SK-N-SH (cell line): ENCODE measurements at regions not wholly inside any gene's neighbourhood (a gene's known extent, or its start where the extent isn't known, plus 50 kb on each side); places are given as distances from the start of the nearest gene placed in this dataset.

Source experiments
- CTCF ChIA-PET: fragments of 300-600, 350-600 bp; formaldehyde crosslinking; extraction: SDS; loops from one replicate; lab custom pipeline; 2021; lab: Yijun Ruan, JAX
- POLR2A ChIA-PET: fragments of 350-600 bp; sonication (Branson Sonifier 250); formaldehyde crosslinking; extraction: SDS; loops from one replicate; lab custom pipeline; 2020; ENCODE audit warnings: antibody characterized with exemption, inconsistent platforms; lab: Yijun Ruan, JAX
- DNase-seq: peaks from one replicate; pipeline ENCODE4 v3.0.0; 2012
- H2AFZ ChIP-seq: fragments of 200-600 bp; sonication (generic); 2 replicates; pipeline ENCODE4 v1.8.1; 2016; ENCODE audit warnings: antibody characterized with exemption, mild to moderate bottlenecking, low read depth
- H3F3A ChIP-seq: fragments of 200-600 bp; sonication (generic); replicated peaks from 2 replicates; pipeline ENCODE3; 2016; ENCODE audit warnings: antibody characterized with exemption, mild to moderate bottlenecking; ENCODE audit not compliant: insufficient read depth
- H3K27ac ChIP-seq, 2 experiments: fragments of 200-500 bp in 1 of 2; fragments of 200-600 bp in 1 of 2; sonication (Bioruptor generic) in 1 of 2; sonication (generic), shearing (Covaris generic) in 1 of 2; 2 replicates each; pipeline versions ENCODE4 v1.5.1 to v1.6.1; 2014 to 2016; ENCODE audit warnings: low read depth in 2 of 2, inconsistent platforms in 1 of 2, low read length in 1 of 2, mild to moderate bottlenecking in 1 of 2, mixed read lengths in 1 of 2
- H3K27me3 ChIP-seq: fragments of 200-600 bp; sonication (generic), shearing (Covaris generic); 2 replicates; pipeline ENCODE4 v1.6.1; 2016; ENCODE audit warnings: mixed run types; ENCODE audit not compliant: insufficient read depth
- H3K36me3 ChIP-seq, 2 experiments: fragments of 200-500 bp in 1 of 2; fragments of 200-600 bp in 1 of 2; sonication (Bioruptor generic) in 1 of 2; sonication (generic) in 1 of 2; replicated peaks in 1 of 2; 2 replicates each; pipeline versions ENCODE3 to v1.5.1; 2014 to 2016; ENCODE audit warnings: low read length in 1 of 2, mild to moderate bottlenecking in 1 of 2; ENCODE audit not compliant: insufficient read depth in 2 of 2, control insufficient read depth in 1 of 2
- H3K4me1 ChIP-seq, 2 experiments: fragments of 200-500 bp in 1 of 2; fragments of 200-600 bp in 1 of 2; sonication (Bioruptor generic) in 1 of 2; sonication (generic), shearing (Covaris generic) in 1 of 2; 2 replicates each; pipeline versions ENCODE4 v1.5.1 to v1.6.1; 2014 to 2016; ENCODE audit warnings: low read depth in 1 of 2, low read length in 1 of 2, mixed run types in 1 of 2; ENCODE audit not compliant: insufficient read depth in 2 of 2, control insufficient read depth in 1 of 2
- H3K4me2 ChIP-seq: fragments of 200-600 bp; sonication (generic), shearing (Covaris generic); 2 replicates; pipeline ENCODE4 v1.6.1; 2017; ENCODE audit warnings: mixed run types
- H3K4me3 ChIP-seq, 2 experiments: fragments of 200-500 bp in 1 of 2; fragments of 200-600 bp in 1 of 2; sonication (Bioruptor generic) in 1 of 2; sonication (generic), shearing (Covaris generic) in 1 of 2; 2 replicates each; pipeline versions ENCODE4 v1.5.1 to v1.8.1; 2014 to 2016; ENCODE audit warnings: low read depth in 2 of 2, inconsistent platforms in 1 of 2, low read length in 1 of 2, mild to moderate bottlenecking in 1 of 2, mixed read lengths in 1 of 2, moderate library complexity in 1 of 2
- H3K79me2 ChIP-seq: fragments of 200-600 bp; sonication (generic); 2 replicates; pipeline ENCODE4 v1.8.1; 2017; ENCODE audit warnings: mild to moderate bottlenecking; ENCODE audit not compliant: insufficient read depth
- H3K9ac ChIP-seq: fragments of 200-600 bp; sonication (generic); 2 replicates; pipeline ENCODE4 v1.6.1; 2017; ENCODE audit warnings: mixed run types
- H3K9me2 ChIP-seq: fragments of 200-600 bp; sonication (generic); 2 replicates; pipeline ENCODE4 v1.6.1; 2017; ENCODE audit warnings: mixed run types
- H3K9me3 ChIP-seq: fragments of 200-600 bp; sonication (generic); 2 replicates; pipeline ENCODE4 v1.6.1; 2017; ENCODE audit warnings: mixed run types, mild to moderate bottlenecking, moderate library complexity
- H4K20me1 ChIP-seq: fragments of 200-600 bp; sonication (generic); 2 replicates; pipeline ENCODE4 v1.6.1; 2017; ENCODE audit warnings: mild to moderate bottlenecking, mixed run types; ENCODE audit not compliant: insufficient read depth
- ELF1 ChIP-seq: IDR thresholded peaks from 2 replicates; pipeline ENCODE4 v1.4.0; 2012
- EZH2phosphoT487 ChIP-seq: fragments of 200-600 bp; sonication (generic); IDR thresholded peaks from 2 replicates; pipeline ENCODE4 v1.6.1; 2017; ENCODE audit warnings: low read depth, mixed run types, mild to moderate bottlenecking, antibody characterized with exemption, moderate library complexity, borderline replicate concordance
- FOXJ3 ChIP-seq: sonication (generic); formaldehyde crosslinking; IDR thresholded peaks from 2 replicates; pipeline ENCODE4 v1.5.1; 2020; ENCODE audit warnings: mild to moderate bottlenecking, missing genetic modification reagents
- GABPA ChIP-seq: IDR thresholded peaks from 2 replicates; pipeline ENCODE4 v1.4.0; 2012; ENCODE audit warnings: low read depth, mild to moderate bottlenecking
- GATA2 ChIP-seq: sonication (generic); formaldehyde crosslinking; IDR thresholded peaks from 2 replicates; pipeline ENCODE4 v1.5.0; 2020; ENCODE audit warnings: mild to moderate bottlenecking, missing genetic modification reagents
- JUND ChIP-seq: IDR thresholded peaks from 2 replicates; pipeline ENCODE4 v1.4.0; 2012
- MXI1 ChIP-seq: IDR thresholded peaks from 2 replicates; pipeline ENCODE4 v1.6.1; 2012; ENCODE audit warnings: mild to moderate bottlenecking, low read depth, low read length, improper control_type of control experiment
- NRF1 ChIP-seq: IDR thresholded peaks from 2 replicates; pipeline ENCODE4 v1.6.1; 2012; ENCODE audit warnings: low read depth, mild to moderate bottlenecking, low read length
- POLR2AphosphoS5 ChIP-seq: IDR thresholded peaks from 2 replicates; pipeline ENCODE4 v1.6.1; 2012; ENCODE audit warnings: low read depth, low read length
- RAD21 ChIP-seq: IDR thresholded peaks from 2 replicates; pipeline ENCODE4 v1.6.1; 2012; ENCODE audit warnings: mild to moderate bottlenecking, low read length
- RFX5 ChIP-seq: IDR thresholded peaks from 2 replicates; pipeline ENCODE4 v1.6.1; 2012; ENCODE audit warnings: mild to moderate bottlenecking, improper control_type of control experiment, low read length
- RXRA ChIP-seq: IDR thresholded peaks from 2 replicates; pipeline ENCODE4 v1.4.0; 2012; ENCODE audit warnings: low read depth, mild to moderate bottlenecking, borderline replicate concordance
- SMC3 ChIP-seq: IDR thresholded peaks from 2 replicates; pipeline ENCODE4 v1.6.1; 2012; ENCODE audit warnings: low read depth, low read length, improper control_type of control experiment
- TEAD4 ChIP-seq: IDR thresholded peaks from 2 replicates; pipeline ENCODE4 v1.4.0; 2012; ENCODE audit warnings: mild to moderate bottlenecking, borderline replicate concordance; ENCODE audit not compliant: insufficient read depth
- YY1 ChIP-seq: IDR thresholded peaks from 2 replicates; pipeline ENCODE4 v1.4.0; 2012; ENCODE audit warnings: low read depth, mild to moderate bottlenecking
- WGBS: methylation state at CpG from one replicate; pipeline ENCODE4 v1.1.6; 2017; ENCODE audit warnings: low lambda C conversion rate; 5-methylcytosine and 5-hydroxymethylcytosine counted together
- TF ChIP-seq, protein P1 (sequence below): IDR thresholded peaks from 2 replicates; pipeline ENCODE4 v1.4.0; 2012; ENCODE audit warnings: low read depth, borderline replicate concordance
- TF ChIP-seq, protein P2 (sequence below): IDR thresholded peaks from 2 replicates; pipeline ENCODE4; 2012
- TF ChIP-seq, protein P3 (sequence below): fragments of 150-350 bp; IDR thresholded peaks from 2 replicates; pipeline ENCODE4 v1.6.1; 2016; ENCODE audit warnings: mild to moderate bottlenecking, low read depth, low read length
- TF ChIP-seq, protein P4 (sequence below): IDR thresholded peaks from 2 replicates; pipeline ENCODE4 v1.6.1; 2012; ENCODE audit warnings: mild to moderate bottlenecking, low read depth, low read length, moderate library complexity

DNA sequence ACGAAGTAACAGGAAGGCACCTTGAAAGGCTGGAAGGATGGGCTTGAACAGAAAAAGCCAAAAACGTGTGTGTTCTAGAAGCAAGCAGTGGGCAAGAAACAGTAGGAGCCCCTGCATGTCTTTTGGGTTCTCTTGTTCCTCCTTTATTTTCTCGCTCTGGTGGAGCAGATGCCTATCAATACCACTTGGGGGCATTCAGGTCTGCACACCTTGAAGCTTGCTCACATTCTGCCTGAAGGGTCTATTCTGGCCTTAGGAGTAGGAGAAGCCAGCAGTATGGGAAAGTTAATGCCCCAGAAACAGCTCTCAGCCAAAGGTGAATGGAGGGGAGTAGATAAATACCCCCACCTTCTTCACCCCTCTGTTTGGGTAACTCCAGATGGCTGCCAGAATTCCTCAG is 204.5 kb downstream of the TXNL1 start:
- Histone ChIP-seq H3K4me1 (no peaks in the 10 kb centered on the region), H3K9ac (no peak overlapping the region), H3K4me3 (no peak overlapping the region), H3K27me3 (no peaks in the 10 kb centered on the region), H3K9me2 (no peaks in the 10 kb centered on the region), H3K36me3 (no peaks in the 10 kb centered on the region), H3K79me2 (no peaks in the 10 kb centered on the region), H3K4me2 (no peak overlapping the region), H3F3A (no peaks in the 10 kb centered on the region), H2AFZ (no peak overlapping the region), H4K20me1 (no peaks in the 10 kb centered on the region), H3K27ac (no peak overlapping the region), H3K9me3 (no peaks in the 10 kb centered on the region)
- TF ChIP-seq, protein P1, sequence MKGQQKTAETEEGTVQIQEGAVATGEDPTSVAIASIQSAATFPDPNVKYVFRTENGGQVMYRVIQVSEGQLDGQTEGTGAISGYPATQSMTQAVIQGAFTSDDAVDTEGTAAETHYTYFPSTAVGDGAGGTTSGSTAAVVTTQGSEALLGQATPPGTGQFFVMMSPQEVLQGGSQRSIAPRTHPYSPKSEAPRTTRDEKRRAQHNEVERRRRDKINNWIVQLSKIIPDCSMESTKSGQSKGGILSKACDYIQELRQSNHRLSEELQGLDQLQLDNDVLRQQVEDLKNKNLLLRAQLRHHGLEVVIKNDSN = no peak
- no peak for TF ChIP-seq TEAD4
- TF ChIP-seq SMC3 = no peak
- no peak for DNase-seq
- CTCF ChIA-PET = interaction anchor here (0.6 kb wide), 1 partner anchor 1828 kb away, joined by 3 read pairs; no protein-coding TSS in a partner anchor
- 29% methylated on average over 3 of the region's 3 CpGs for WGBS
- POLR2A ChIA-PET = no interaction called here

DNA sequence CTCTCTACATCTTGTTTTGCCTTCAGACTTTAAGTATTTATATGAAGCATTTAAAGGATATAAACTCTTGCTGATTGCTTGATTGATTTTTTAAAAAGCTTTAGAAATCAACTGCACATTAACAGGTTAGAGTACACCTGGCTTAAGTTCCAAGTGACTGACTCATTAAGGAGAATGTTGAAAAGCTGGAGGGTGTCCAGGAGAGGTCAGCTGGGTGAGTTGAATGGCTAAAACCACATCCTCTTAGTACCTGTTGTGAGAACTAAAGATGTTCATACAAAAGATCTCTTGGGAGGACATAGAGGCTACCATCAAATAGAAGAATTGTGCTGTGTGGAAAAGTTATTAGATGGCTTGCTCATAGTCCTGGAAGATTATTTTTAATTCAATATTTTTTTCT is 206.8 kb downstream of the TXNL1 start:
- no peak for TF ChIP-seq MXI1
- no peak for TF ChIP-seq YY1
- TF ChIP-seq, protein P2, sequence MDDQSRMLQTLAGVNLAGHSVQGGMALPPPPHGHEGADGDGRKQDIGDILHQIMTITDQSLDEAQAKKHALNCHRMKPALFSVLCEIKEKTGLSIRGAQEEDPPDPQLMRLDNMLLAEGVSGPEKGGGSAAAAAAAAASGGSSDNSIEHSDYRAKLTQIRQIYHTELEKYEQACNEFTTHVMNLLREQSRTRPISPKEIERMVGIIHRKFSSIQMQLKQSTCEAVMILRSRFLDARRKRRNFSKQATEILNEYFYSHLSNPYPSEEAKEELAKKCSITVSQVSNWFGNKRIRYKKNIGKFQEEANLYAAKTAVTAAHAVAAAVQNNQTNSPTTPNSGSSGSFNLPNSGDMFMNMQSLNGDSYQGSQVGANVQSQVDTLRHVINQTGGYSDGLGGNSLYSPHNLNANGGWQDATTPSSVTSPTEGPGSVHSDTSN = no peak
- TF ChIP-seq, protein P1 = no peak
- no peak for TF ChIP-seq RFX5
- TF ChIP-seq GABPA = no peak
- TF ChIP-seq RAD21 = no peak
- TF ChIP-seq POLR2AphosphoS5 = no peak
- no peak for TF ChIP-seq EZH2phosphoT487
- TF ChIP-seq NRF1 = no peak
- TF ChIP-seq GATA2 (CRISPR knock-in tag) = no peak
- TF ChIP-seq, protein P3, sequence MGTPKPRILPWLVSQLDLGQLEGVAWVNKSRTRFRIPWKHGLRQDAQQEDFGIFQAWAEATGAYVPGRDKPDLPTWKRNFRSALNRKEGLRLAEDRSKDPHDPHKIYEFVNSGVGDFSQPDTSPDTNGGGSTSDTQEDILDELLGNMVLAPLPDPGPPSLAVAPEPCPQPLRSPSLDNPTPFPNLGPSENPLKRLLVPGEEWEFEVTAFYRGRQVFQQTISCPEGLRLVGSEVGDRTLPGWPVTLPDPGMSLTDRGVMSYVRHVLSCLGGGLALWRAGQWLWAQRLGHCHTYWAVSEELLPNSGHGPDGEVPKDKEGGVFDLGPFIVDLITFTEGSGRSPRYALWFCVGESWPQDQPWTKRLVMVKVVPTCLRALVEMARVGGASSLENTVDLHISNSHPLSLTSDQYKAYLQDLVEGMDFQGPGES = no peak
- no peak for TF ChIP-seq ELF1
- TF ChIP-seq, protein P4, sequence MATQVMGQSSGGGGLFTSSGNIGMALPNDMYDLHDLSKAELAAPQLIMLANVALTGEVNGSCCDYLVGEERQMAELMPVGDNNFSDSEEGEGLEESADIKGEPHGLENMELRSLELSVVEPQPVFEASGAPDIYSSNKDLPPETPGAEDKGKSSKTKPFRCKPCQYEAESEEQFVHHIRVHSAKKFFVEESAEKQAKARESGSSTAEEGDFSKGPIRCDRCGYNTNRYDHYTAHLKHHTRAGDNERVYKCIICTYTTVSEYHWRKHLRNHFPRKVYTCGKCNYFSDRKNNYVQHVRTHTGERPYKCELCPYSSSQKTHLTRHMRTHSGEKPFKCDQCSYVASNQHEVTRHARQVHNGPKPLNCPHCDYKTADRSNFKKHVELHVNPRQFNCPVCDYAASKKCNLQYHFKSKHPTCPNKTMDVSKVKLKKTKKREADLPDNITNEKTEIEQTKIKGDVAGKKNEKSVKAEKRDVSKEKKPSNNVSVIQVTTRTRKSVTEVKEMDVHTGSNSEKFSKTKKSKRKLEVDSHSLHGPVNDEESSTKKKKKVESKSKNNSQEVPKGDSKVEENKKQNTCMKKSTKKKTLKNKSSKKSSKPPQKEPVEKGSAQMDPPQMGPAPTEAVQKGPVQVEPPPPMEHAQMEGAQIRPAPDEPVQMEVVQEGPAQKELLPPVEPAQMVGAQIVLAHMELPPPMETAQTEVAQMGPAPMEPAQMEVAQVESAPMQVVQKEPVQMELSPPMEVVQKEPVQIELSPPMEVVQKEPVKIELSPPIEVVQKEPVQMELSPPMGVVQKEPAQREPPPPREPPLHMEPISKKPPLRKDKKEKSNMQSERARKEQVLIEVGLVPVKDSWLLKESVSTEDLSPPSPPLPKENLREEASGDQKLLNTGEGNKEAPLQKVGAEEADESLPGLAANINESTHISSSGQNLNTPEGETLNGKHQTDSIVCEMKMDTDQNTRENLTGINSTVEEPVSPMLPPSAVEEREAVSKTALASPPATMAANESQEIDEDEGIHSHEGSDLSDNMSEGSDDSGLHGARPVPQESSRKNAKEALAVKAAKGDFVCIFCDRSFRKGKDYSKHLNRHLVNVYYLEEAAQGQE = no peak
- TF ChIP-seq RXRA = no peak
- no peak for TF ChIP-seq JUND
- no peak for TF ChIP-seq FOXJ3 (CRISPR knock-in tag)
- TF ChIP-seq, all 33 proteins: peak for 0
- no peak for DNase-seq
- CTCF ChIA-PET = no interaction called here

More for the DNA sequence above, 206.8 kb downstream of the TXNL1 start:
- POLR2A ChIA-PET = no interaction called here
- Histone ChIP-seq H3K4me1 (no peaks in the 10 kb centered on the region), H3K27me3 (no peaks in the 10 kb centered on the region), H2AFZ (no peak overlapping the region), H3K4me2 (no peak overlapping the region), H3K4me3 (no peak overlapping the region), H3K79me2 (no peaks in the 10 kb centered on the region), H3K27ac (no peak overlapping the region), H3F3A (no peaks in the 10 kb centered on the region), H3K9me3 (no peaks in the 10 kb centered on the region; the same call in 1 of the 2 replicates), H4K20me1 (no peaks in the 10 kb centered on the region), H3K9me2 (no peaks in the 10 kb centered on the region), H3K36me3 (no peaks in the 10 kb centered on the region), H3K9ac (no peak overlapping the region)
